Thymus (tissue), 11 donors: ENCODE measurements at regions not wholly inside any gene's neighbourhood (a gene's known extent, or its start where the extent isn't known, plus 50 kb on each side); places are given as distances from the start of the nearest gene placed in this dataset.
"Not testable (repeated sequence)": the region's sequence is repeated elsewhere in the genome, so short reads cannot be mapped to it uniquely, and the experiment has no call there.

ENCODE experiments used
- DNase-seq, 9 donors: peaks; one replicate each; pipeline ENCODE4 v3.0.0-alpha.2; 2013; ENCODE audit warnings: low spot score in 9 of 9, low read depth in 6 of 9, missing footprints in 1 of 9
- H3K27ac ChIP-seq, 2 donors: one replicate each; pipeline ENCODE4 v1.5.1; 2013; ENCODE audit warnings: control low read depth in 1 of 2, low read depth in 1 of 2, low read length in 1 of 2, mild to moderate bottlenecking in 1 of 2, moderate library complexity in 1 of 2
- H3K27me3 ChIP-seq, 2 donors: one replicate each; pipeline ENCODE4 v1.5.1; 2013; ENCODE audit warnings: low read length in 1 of 2; ENCODE audit not compliant: control insufficient read depth in 2 of 2, insufficient read depth in 1 of 2
- H3K36me3 ChIP-seq, 2 donors: one replicate each; pipeline ENCODE4 v1.5.1; 2013; ENCODE audit warnings: low read length in 1 of 2, mild to moderate bottlenecking in 1 of 2, moderate library complexity in 1 of 2; ENCODE audit not compliant: control insufficient read depth in 2 of 2, insufficient read depth in 2 of 2
- H3K4me1 ChIP-seq, 2 donors: one replicate each; pipeline ENCODE4 v1.5.1; 2013; ENCODE audit warnings: low read length in 2 of 2; ENCODE audit not compliant: control insufficient read depth in 2 of 2, insufficient read depth in 2 of 2
- H3K4me3 ChIP-seq, 2 donors: one replicate each; pipeline ENCODE4 v1.5.1; 2013; ENCODE audit warnings: low read length in 2 of 2, control low read depth in 1 of 2, mild to moderate bottlenecking in 1 of 2
- H3K9me3 ChIP-seq, 2 donors: one replicate each; pipeline ENCODE4 v1.5.1; 2013; ENCODE audit warnings: low read length in 1 of 2, mild to moderate bottlenecking in 1 of 2; ENCODE audit not compliant: control insufficient read depth in 2 of 2, insufficient read depth in 1 of 2
- WGBS: extraction: QIAGEN DNeasy Blood & Tissue Kit; methylation state at CpG from one replicate; pipeline ENCODE4 v1.1.7; 2013; 5-methylcytosine and 5-hydroxymethylcytosine counted together
- donor health status: healthy.

DNA sequence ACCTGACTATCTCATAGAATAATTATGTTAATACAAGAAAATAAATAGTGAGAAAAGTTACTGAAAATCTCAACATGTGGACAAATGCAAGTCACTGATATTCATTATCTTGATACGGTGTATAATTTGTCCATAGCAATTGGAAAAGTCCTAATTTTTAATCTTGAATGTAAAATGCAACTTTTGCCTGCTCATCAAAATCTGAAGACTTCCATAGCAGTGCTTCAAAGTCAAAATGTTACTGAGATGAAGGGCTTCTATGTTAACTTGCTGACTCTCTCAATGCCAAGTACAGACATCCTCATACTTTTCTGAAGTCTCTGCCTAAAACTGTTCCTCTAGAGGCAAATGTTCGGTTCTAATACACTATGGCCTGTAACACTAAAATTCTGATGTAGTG is 1300.1 kb upstream of the EPHA6 start:
- WGBS, result 93% methylated on average over 2 of the region's 2 CpGs
- Histone ChIP-seq H3K4me3 (no peak overlapping the region), H3K27ac (no peak overlapping the region), H3K9me3 (no peaks in the 10 kb centered on the region), H3K27me3 (no peaks in the 10 kb centered on the region), H3K4me1 (no peaks in the 10 kb centered on the region), H3K36me3 (no peaks in the 10 kb centered on the region)
- no peak for DNase-seq

DNA sequence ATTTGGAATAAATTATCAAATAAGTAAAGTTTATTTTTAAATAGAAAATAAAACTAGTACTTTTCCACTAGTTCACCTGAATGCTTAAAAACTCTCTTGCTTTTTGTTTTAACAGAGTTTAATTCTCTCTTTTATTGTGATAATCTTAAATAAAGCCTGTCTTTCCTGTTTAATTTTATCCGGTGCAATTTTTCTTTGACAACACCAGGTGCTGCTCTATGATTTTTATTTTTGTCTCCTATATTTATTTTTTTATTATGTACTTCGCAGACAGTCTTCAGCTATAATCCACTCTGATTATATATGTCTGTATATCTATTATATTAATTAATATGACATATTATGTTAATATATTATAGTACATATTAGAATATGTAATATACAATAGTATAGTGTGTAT is 1293.0 kb upstream of the EPHA6 start:
- no peaks in the 10 kb centered on the region for H3K36me3 ChIP-seq
- DNase-seq, result no peak

DNA sequence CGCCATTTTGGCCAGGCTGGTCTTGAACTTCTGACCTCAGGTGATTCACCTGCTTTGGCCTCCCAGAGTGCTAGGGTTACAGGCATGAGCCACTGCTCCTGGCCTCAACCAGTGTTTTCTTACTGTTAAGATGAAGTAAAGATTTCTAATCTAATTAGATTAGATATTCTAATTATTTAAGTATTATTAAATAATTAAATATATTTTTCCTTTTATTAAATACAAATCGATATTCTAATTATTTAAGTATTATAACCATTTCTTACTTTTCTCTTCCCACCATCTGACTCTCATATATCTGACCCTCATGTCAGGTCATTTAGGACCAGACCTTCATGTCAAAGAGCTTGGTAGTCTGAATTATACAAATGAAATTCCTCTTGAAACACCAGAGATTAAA is 1291.9 kb upstream of the EPHA6 start:
- Histone ChIP-seq H3K9me3 (no peaks in the 10 kb centered on the region), H3K27ac (no peak overlapping the region), H3K36me3 (no peaks in the 10 kb centered on the region), H3K27me3 (no peaks in the 10 kb centered on the region), H3K4me3 (no peak overlapping the region), H3K4me1 (no peaks in the 10 kb centered on the region)
- DNase-seq, result no peak
- WGBS, result 96% methylated on average over 2 of the region's 2 CpGs

More for the DNA sequence above, 1293.0 kb upstream of the EPHA6 start:
- Histone ChIP-seq H3K27ac (no peak overlapping the region), H3K9me3 (no peaks in the 10 kb centered on the region), H3K27me3 (no peaks in the 10 kb centered on the region), H3K4me3 (no peak overlapping the region), H3K4me1 (no peaks in the 10 kb centered on the region)
- WGBS, result 91% methylated on average over 2 of the region's 2 CpGs

DNA sequence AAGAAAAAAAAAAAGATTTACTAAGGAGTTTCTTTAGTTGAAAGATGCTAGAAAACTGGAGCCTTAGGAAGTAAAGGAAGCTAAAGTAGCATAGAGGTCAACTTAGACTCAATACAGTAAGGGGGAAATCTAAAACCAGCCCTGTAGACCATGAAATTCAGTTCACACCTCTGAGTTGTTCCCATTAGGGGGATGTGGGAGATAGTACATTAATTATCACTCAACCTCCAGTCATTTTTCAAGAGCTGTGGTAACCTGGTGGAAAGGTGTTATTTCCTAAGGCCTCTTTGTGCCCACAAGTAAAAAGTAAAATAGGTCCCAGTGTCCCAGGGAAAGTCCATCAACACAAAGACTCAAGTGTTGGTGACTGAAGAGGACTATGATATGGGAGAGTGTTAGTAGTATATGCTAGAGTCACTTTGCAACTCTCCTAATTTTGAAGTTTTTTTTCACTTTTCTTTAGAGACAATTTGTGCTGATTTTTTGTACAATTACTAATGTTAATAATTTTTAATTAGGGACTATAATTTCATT is 1274.4 kb upstream of the EPHA6 start:
- H3K36me3 ChIP-seq, result no peaks in the 10 kb centered on the region
- no peak overlapping the region for H3K27ac ChIP-seq
- no peak overlapping the region for H3K4me3 ChIP-seq
- no peaks in the 10 kb centered on the region for H3K27me3 ChIP-seq
- H3K4me1 ChIP-seq, result no peaks in the 10 kb centered on the region
- no peaks in the 10 kb centered on the region for H3K9me3 ChIP-seq
- no peak for DNase-seq

DNA sequence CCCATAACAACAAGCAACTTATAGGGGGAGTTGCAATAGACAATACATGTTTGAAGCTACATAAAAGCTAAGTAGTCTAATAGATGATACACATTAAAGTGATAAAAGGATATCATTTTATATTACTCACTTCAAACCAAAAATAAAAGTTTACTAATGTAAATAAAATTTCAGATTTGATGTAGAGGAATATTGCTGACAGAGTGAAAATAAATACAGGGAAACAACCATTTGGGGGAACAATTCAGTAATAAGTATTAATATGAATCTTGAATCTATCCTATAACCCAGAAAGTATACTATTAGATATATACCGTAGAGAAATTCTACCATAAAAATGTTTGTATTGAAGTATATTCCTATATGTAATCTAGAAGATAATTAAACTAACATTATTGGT is 1248.9 kb upstream of the EPHA6 start:
- 95% methylated on average over 1 of the region's 1 CpG for WGBS
- H3K4me3 ChIP-seq, result no peak overlapping the region
- H3K36me3 ChIP-seq, result no peaks in the 10 kb centered on the region
- H3K27ac ChIP-seq, result no peak overlapping the region
- no peak for DNase-seq
- H3K27me3 ChIP-seq, result no peaks in the 10 kb centered on the region
- H3K4me1 ChIP-seq, result no peaks in the 10 kb centered on the region
- peaks cover 0 to 6% of the 10 kb centered on the region in 2 donors for H3K9me3 ChIP-seq

DNA sequence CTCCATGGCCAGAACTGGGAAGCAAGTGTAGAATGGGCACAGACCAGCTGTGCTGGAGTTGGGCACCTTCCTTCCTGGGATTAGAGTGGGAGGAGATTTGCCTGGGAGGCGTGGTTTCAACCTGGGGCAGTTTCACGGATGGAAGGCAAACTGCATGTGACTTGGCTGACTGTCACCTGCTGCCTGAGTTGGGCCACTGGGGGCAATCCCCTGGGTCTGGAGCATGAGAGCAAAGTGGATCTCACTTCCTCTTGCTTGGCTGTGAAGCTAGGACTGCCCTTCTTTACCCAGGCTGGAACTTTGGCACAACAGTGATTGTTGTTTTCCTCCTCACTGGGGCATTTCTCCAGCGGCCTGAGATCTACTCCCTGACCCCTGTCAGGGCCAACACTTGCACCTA is 1247.0 kb upstream of the EPHA6 start:
- no peak for DNase-seq
- WGBS, result 73% methylated on average over 3 of the region's 3 CpGs
- H3K4me3 ChIP-seq, result no peak overlapping the region
- no peaks in the 10 kb centered on the region for H3K36me3 ChIP-seq
- no peak overlapping the region for H3K27ac ChIP-seq
- H3K27me3 ChIP-seq, result no peaks in the 10 kb centered on the region
- H3K9me3 ChIP-seq, result peaks cover 0 to 6% of the 10 kb centered on the region in 2 donors
- H3K4me1 ChIP-seq, result no peaks in the 10 kb centered on the region

DNA sequence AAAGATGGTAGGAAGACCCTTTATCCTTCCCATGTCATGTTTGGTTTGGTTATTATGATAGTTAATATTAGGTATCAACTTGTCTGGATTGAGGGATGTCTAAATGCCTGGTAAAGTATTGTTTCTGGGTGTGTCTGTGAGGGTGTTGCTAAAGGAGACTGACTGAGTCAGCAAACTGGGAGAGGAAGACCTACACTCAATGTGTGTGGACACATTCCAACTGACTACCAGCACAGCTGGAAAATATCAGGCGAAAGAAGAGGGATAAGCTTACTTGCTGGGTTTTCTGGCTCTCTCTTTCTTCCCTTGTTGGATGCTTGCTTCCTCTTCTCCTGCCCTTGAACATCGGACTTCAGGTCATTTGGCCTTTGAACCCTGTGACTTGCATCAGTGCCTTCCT is 1227.6 kb upstream of the EPHA6 start:
- DNase-seq, result no peak

DNA sequence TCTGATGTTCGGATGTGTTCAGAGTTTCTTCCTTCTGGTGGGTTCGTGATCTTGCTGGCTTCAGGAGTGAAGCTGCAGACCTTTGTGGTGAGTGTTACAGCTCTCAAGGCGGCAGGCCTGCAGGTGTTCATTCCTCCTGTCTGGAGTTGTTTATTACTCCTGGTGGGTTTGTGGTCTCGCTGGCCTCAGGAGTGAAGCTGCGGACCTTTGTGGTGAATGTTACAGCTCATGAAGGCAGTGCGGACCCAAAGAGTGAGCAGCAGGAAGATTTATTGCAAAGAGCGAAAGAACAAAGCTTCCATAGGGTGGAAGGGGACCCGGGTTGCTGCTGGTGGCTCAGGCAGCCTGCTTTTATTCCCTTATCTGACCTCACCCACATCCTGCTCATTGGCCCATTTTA is 1226.8 kb upstream of the EPHA6 start:
- not testable (repeated sequence) for H3K4me1 ChIP-seq, H3K36me3 ChIP-seq, H3K27ac ChIP-seq, DNase-seq, H3K27me3 ChIP-seq, H3K4me3 ChIP-seq, H3K9me3 ChIP-seq
- 22% methylated on average over 8 of the region's 8 CpGs for WGBS

More for the DNA sequence above, 1227.6 kb upstream of the EPHA6 start:
- Histone ChIP-seq H3K4me3 (no peak overlapping the region), H3K36me3 (no peaks in the 10 kb centered on the region), H3K27ac (no peak overlapping the region), H3K4me1 (no peaks in the 10 kb centered on the region), H3K27me3 (no peaks in the 10 kb centered on the region), H3K9me3 (peaks cover 1 to 9% of the 10 kb centered on the region in 2 donors)
- WGBS, result 78% methylated on average over 2 of the region's 2 CpGs

DNA sequence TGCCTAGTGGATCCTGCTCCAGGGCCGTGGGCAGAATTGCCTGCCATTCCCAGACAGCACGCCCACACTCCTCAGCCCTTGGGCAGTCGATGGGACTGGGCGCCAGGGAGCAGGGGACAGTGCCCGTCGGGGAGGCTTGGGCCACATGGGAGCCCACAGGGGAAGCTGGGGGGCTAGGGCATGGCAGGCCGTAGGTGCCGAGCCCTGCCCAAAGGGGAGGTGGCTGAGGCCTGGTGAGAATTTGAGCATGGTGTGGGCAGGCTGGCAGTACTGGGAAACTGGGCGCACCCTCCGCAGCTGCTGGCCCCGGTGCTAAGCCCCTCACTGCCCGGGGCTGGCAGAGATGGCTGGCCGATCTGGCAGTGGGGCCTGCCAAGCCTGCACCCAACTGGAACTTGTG is 1225.9 kb upstream of the EPHA6 start:
- Histone ChIP-seq H3K36me3 (no peaks in the 10 kb centered on the region), H3K4me3 (no peak overlapping the region), H3K4me1 (no peaks in the 10 kb centered on the region), H3K27ac (no peak overlapping the region), H3K9me3 (peaks cover 1 to 9% of the 10 kb centered on the region in 2 donors), H3K27me3 (no peaks in the 10 kb centered on the region)
- DNase-seq, result no peak
- 91% methylated on average over 13 of the region's 13 CpGs for WGBS
